ENCODE measurements at regions not wholly inside any gene's neighbourhood (a gene's known extent, or its start where the extent isn't known, plus 50 kb on each side); places are given as distances from the start of the nearest gene placed in this dataset.

DNA sequence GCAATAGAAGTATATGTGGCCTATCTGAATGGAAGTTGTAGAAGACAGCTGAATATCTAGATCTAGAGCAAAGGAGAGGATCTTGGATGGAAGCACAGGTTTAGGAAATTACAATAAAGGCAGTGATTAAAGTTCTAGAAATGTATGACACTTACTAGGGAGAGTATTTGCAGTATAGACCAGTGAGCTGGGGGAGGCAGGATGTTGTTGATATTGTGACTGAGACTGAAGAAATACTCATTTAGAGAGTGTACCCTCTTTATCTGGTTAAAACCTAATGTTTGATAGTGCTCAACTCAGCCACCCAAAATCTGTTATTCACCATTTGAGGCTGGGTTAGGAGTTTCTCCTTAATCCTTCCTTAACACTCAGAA lies 439.5 kb downstream of the GRXCR1 start:
- no peak for DNase-seq (ENCODE audit: low spot score)
- Mint-ChIP-seq H3K27ac (no peak overlapping the region), H3K4me1 (ENCODE audit: low read depth) (no peaks in the 10 kb centered on the region), H3K36me3 (ENCODE audit: low read depth) (no peaks in the 10 kb centered on the region), H3K9me3 (peaks cover 6% of the 10 kb centered on the region), H3K4me3 (ENCODE audit: low read depth) (no peak overlapping the region), H3K27me3 (ENCODE audit: low read depth) (no peaks in the 10 kb centered on the region)
- intact Hi-C loops (cut with micrococcal nuclease) = no loop called here

DNA sequence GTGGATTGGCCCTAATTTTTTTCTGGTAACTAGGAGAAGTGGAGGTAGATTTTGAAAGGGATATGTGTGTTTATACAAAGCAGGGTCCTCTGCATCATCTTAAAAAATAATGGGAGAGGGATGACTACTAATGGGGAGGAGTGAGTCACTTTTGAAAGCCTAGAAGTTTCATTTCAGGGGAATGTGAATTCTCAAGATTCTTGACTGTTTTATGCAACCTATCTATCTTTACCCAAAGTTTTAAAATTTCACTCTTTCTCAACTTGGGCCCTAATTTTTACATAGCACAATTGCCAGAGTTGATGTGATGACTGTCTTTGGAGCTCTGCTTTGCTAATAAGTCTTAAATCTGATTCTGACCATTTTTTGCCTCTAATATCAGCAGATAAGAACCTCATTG lies 445.2 kb downstream of the GRXCR1 start:
- H3K36me3 Mint-ChIP-seq (ENCODE audit: low read depth) = no peaks in the 10 kb centered on the region
- H3K4me1 Mint-ChIP-seq (ENCODE audit: low read depth) = no peaks in the 10 kb centered on the region
- no peaks in the 10 kb centered on the region for H3K9me3 Mint-ChIP-seq
- no peak overlapping the region for H3K4me3 Mint-ChIP-seq (ENCODE audit: low read depth)
- no peak overlapping the region for H3K27ac Mint-ChIP-seq
- intact Hi-C loops (cut with micrococcal nuclease) = no loop called here
- DNase-seq (ENCODE audit: low spot score) = no peak
- H3K27me3 Mint-ChIP-seq (ENCODE audit: low read depth) = no peaks in the 10 kb centered on the region

DNA sequence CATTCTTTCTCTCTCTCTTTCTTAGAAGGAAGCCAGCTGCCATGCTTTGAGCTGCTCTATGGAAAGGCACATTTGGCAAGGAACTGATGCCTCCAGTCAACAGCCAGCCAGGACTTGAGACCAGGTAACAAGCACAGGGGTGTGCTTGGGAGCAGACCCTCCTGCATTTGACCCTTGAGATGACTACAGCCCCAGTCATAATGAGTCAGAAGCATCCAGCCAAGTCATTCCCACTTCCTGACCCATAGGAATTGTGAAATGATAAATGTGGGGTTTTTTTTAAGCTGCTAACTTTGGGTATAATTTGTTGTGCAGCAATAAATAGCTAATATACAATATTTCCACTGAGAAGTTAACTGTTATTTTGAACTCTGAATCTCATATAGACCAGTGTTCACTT lies 446.9 kb downstream of the GRXCR1 start:
- Mint-ChIP-seq H3K27me3 (ENCODE audit: low read depth) (no peaks in the 10 kb centered on the region), H3K9me3 (peaks cover 2% of the 10 kb centered on the region), H3K36me3 (ENCODE audit: low read depth) (no peaks in the 10 kb centered on the region), H3K27ac (no peak overlapping the region), H3K4me3 (ENCODE audit: low read depth) (no peak overlapping the region), H3K4me1 (ENCODE audit: low read depth) (no peaks in the 10 kb centered on the region)
- intact Hi-C loops (cut with micrococcal nuclease) = no loop called here
- DNase-seq (ENCODE audit: low spot score) = no peak

GRCh38 chr4:43341741-43342140 lies 449.2 kb downstream of the GRXCR1 start:
- Mint-ChIP-seq H3K4me3 (ENCODE audit: low read depth) (no peak overlapping the region), H3K36me3 (ENCODE audit: low read depth) (no peaks in the 10 kb centered on the region), H3K4me1 (ENCODE audit: low read depth) (no peaks in the 10 kb centered on the region), H3K27ac (no peak overlapping the region), H3K27me3 (ENCODE audit: low read depth) (no peaks in the 10 kb centered on the region), H3K9me3 (peaks cover 9% of the 10 kb centered on the region)
- intact Hi-C loops (cut with micrococcal nuclease) = no loop called here
- no peak for DNase-seq (ENCODE audit: low spot score)

- intact Hi-C loops (cut with micrococcal nuclease) = no loop called here
- H3K4me1 Mint-ChIP-seq (ENCODE audit: low read depth) = no peaks in the 10 kb centered on the region
- peaks cover 16% of the 10 kb centered on the region for H3K9me3 Mint-ChIP-seq
- H3K27ac Mint-ChIP-seq = no peak overlapping the region
- H3K4me3 Mint-ChIP-seq (ENCODE audit: low read depth) = no peak overlapping the region
- no peak for DNase-seq (ENCODE audit: low spot score)
- H3K36me3 Mint-ChIP-seq (ENCODE audit: low read depth) = no peaks in the 10 kb centered on the region
- no peaks in the 10 kb centered on the region for H3K27me3 Mint-ChIP-seq (ENCODE audit: low read depth)
Observed at GRCh38 chr4:43343298-43343697, 450.8 kb downstream of the GRXCR1 start.

DNA sequence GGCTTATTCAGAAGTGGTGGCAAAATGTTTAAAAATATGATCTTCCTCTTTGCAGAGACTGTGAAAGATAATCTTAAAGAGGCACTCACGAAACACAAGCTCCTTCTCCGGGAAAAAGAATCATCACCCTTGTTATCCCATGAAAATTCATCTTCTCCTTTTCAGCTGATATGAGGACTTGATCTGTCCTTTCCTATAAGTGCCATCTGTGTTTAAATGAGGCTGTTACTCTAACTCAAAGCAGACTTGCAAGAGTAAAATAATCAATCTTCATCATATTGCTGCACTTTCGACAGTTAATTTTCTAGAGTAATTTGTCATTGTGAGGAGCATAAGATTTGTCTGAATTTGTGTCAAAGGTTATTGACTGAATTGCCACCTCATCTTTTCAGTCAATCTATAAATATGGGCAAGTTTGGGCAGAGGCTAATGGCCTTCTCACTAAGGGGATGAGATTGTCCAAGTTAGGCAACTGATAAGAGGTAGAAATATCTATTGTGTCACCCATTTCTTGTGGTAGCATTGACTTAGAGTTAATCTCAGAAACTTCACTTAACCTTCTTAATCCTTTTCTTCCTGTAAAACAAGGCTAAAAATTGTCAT lies 452.9 kb downstream of the GRXCR1 start:
- Mint-ChIP-seq H3K27ac (no peak overlapping the region), H3K9me3 (peaks cover 21% of the 10 kb centered on the region), H3K27me3 (ENCODE audit: low read depth) (no peaks in the 10 kb centered on the region), H3K4me1 (ENCODE audit: low read depth) (no peaks in the 10 kb centered on the region), H3K36me3 (ENCODE audit: low read depth) (no peaks in the 10 kb centered on the region), H3K4me3 (ENCODE audit: low read depth) (no peak overlapping the region)
- intact Hi-C loops (cut with micrococcal nuclease) = no loop called here
- DNase-seq (ENCODE audit: low spot score) = no peak

DNA sequence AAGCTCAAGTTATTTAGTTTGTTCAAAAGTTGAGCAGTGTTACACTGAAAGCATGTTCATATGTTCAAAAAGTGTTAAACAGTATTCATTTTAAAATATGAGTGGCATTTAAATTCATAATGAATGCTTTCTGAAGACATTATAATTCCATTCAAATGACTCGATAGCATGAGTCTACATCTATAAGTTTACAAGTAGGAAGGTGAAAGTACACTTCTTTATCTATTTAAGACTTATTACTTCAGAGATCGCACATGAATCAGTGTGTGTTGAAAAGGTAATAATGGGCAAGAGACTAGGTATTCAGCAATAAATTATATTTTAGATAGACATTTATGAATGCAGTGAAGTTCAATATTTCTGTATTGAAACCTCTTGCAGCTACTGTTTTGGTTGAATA lies 456.1 kb downstream of the GRXCR1 start:
- Mint-ChIP-seq H3K4me3 (ENCODE audit: low read depth) (no peak overlapping the region), H3K9me3 (peaks cover 29% of the 10 kb centered on the region), H3K4me1 (ENCODE audit: low read depth) (no peaks in the 10 kb centered on the region), H3K36me3 (ENCODE audit: low read depth) (no peaks in the 10 kb centered on the region), H3K27ac (no peak overlapping the region), H3K27me3 (ENCODE audit: low read depth) (no peaks in the 10 kb centered on the region)
- no peak for DNase-seq (ENCODE audit: low spot score)
- intact Hi-C loops (cut with micrococcal nuclease) = no loop called here

DNA sequence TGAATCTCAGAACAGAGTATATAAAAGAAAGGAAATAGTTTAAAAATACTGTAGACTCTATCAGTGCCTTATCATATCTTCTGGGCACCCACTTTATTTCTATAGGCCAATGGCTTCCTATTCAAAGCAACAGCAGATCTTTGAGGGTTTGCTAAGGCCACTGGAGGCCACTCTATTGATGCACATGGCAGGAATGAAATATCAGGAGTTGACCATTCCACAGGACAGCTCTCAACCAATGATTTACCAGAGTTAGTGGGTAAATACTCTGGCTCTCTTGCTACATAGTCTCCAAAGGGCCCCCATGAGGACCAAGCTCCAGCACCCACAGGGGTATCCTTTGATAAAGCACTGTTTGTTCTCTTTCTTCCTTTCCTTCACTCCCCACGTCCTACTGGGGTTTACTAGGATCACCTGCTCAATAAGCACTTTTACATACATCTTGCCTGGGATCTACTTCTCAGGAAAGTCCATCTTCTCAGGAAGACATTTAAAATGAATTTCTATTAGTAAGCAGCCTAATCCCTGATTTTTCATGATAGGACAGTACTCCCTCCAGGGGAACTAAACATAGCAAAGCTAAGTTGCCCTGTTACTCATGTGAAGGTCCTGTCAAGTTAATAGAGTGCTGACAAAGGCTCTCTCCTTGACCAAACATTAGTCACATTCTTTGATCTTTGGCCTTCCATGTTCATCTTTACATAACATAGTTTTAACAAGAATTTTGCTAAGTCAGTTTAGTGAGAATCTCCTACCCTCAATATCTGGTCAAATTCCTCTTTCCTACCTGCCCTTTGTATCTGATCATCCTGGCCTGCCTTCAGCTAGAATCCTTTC lies 459.7 kb downstream of the GRXCR1 start:
- H3K9me3 Mint-ChIP-seq = peaks cover 25% of the 10 kb centered on the region

GRCh38 chr4:43352859-43353258 lies 460.3 kb downstream of the GRXCR1 start:
- Mint-ChIP-seq H3K27me3 (ENCODE audit: low read depth) (no peaks in the 10 kb centered on the region), H3K9me3 (peaks cover 25% of the 10 kb centered on the region), H3K4me1 (ENCODE audit: low read depth) (no peaks in the 10 kb centered on the region), H3K27ac (no peak overlapping the region), H3K4me3 (ENCODE audit: low read depth) (no peak overlapping the region), H3K36me3 (ENCODE audit: low read depth) (no peaks in the 10 kb centered on the region)
- intact Hi-C loops (cut with micrococcal nuclease) = no loop called here
- no peak for DNase-seq (ENCODE audit: low spot score)

More for the DNA sequence above, 459.7 kb downstream of the GRXCR1 start:
- DNase-seq (ENCODE audit: low spot score) = no peak
- no peaks in the 10 kb centered on the region for H3K27me3 Mint-ChIP-seq (ENCODE audit: low read depth)
- no peaks in the 10 kb centered on the region for H3K36me3 Mint-ChIP-seq (ENCODE audit: low read depth)
- no peak overlapping the region for H3K27ac Mint-ChIP-seq
- no peak overlapping the region for H3K4me3 Mint-ChIP-seq (ENCODE audit: low read depth)
- no peaks in the 10 kb centered on the region for H3K4me1 Mint-ChIP-seq (ENCODE audit: low read depth)
- intact Hi-C loops (cut with micrococcal nuclease) = no loop called here

DNA sequence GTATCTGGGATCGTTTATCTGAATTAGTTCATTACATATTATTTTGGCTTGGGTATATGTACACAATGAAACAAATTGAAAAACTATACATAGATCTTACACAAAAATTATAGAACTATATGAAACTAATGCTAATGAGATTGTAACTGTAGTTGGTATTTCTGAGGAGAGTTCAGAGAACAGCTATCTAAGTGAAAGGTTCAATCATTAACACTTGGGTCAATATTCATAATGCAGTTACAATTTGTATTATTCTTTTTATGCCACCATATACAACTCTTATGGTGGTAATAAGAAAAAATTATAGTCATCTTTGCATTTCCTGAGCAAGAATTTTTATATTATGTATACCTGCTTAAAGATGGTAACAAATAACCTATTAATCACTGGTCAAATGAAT lies 461.0 kb downstream of the GRXCR1 start:
- Mint-ChIP-seq H3K9me3 (peaks cover 21% of the 10 kb centered on the region), H3K27me3 (ENCODE audit: low read depth) (no peaks in the 10 kb centered on the region), H3K27ac (no peak overlapping the region), H3K4me3 (ENCODE audit: low read depth) (no peak overlapping the region), H3K4me1 (ENCODE audit: low read depth) (no peaks in the 10 kb centered on the region), H3K36me3 (ENCODE audit: low read depth) (no peaks in the 10 kb centered on the region)
- DNase-seq (ENCODE audit: low spot score) = no peak
- intact Hi-C loops (cut with micrococcal nuclease) = no loop called here

DNA sequence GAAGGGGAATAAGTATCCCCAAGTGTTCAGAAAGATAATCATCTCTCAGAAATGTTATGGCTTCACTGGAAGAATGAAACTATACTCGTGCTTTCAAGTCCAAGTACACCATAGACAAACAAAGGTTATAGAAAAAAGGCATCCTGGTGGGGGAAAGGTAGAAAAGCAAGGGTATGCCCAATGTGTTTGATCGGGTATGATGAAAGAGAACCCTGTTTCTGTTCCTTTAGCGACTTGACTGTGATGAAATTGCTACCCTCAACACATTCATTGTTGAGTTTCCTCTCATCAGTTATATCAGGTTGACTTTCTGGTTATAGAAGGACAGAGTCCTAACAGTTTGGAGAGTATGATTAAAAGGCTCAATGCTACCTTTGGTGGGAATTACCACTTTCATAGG lies 464.3 kb downstream of the GRXCR1 start:
- Mint-ChIP-seq H3K27me3 (ENCODE audit: low read depth) (no peaks in the 10 kb centered on the region), H3K27ac (no peak overlapping the region), H3K9me3 (peaks cover 9% of the 10 kb centered on the region), H3K4me3 (ENCODE audit: low read depth) (no peak overlapping the region), H3K4me1 (ENCODE audit: low read depth) (no peaks in the 10 kb centered on the region), H3K36me3 (ENCODE audit: low read depth) (no peaks in the 10 kb centered on the region)
- no peak for DNase-seq (ENCODE audit: low spot score)
- intact Hi-C loops (cut with micrococcal nuclease) = no loop called here

DNA sequence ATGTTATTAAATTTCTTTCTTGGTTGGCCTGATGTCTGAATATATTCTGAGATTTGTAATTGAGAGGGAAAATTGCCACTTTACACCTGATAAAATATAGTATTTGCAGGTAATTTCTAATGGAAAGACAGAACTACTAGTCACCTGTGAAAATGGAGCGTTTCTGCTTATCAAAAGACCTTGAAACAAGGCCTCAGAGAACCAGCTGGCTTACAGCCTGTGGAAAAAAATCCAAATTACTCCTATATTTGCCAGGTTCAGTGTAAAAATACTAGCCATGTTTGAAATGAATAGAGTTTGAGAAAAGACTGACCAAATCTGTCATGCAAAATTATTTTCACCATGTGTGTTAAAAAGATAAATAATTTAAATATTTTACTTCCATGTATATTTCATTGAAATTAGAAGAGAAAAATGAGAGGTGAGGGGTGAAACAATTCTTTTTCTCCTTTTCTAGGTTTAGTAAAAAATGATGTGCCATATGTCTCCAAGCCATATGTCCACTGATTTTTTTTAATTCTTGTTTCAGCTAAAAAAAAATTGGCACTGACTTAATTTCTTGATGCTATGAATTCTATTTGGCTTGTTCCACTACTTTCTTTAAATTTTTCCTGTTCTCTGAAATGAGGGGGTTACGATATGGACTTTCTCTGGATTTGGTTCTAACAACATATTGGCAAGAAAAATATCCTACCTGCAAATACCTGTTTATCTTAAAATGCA lies 464.9 kb downstream of the GRXCR1 start:
- Mint-ChIP-seq H3K4me3 (ENCODE audit: low read depth) (no peak overlapping the region), H3K27me3 (ENCODE audit: low read depth) (no peaks in the 10 kb centered on the region), H3K36me3 (ENCODE audit: low read depth) (no peaks in the 10 kb centered on the region), H3K9me3 (peaks cover 9% of the 10 kb centered on the region), H3K4me1 (ENCODE audit: low read depth) (no peaks in the 10 kb centered on the region), H3K27ac (no peak overlapping the region)
- no peak for DNase-seq (ENCODE audit: low spot score)
- intact Hi-C loops (cut with micrococcal nuclease) = no loop called here

DNA sequence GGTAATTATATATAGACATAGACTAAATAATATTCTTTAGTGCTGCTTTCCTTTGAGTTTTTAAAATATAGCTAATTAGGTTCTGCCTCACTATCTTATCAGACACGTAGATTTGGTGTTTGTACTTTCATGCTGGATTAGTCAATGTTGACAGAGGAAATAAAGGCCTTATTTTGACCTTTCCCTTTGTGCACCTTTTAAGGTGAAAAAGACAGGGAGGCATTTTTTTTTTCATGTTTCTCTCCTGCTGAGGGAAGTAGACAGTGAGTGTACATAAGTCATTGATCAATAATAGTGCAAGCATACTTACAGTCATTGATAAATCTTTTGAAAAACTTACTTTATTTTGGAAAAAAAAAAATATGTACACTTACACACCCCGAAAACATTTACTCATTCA lies 467.8 kb downstream of the GRXCR1 start:
- DNase-seq (ENCODE audit: low spot score) = no peak
- no peak overlapping the region for H3K4me3 Mint-ChIP-seq (ENCODE audit: low read depth)
- no peaks in the 10 kb centered on the region for H3K27me3 Mint-ChIP-seq (ENCODE audit: low read depth)
- H3K27ac Mint-ChIP-seq = no peak overlapping the region
- H3K4me1 Mint-ChIP-seq (ENCODE audit: low read depth) = no peaks in the 10 kb centered on the region
- H3K36me3 Mint-ChIP-seq (ENCODE audit: low read depth) = no peaks in the 10 kb centered on the region
- intact Hi-C loops (cut with micrococcal nuclease) = no loop called here
- H3K9me3 Mint-ChIP-seq = peaks cover 9% of the 10 kb centered on the region
